NOMO-1 treated with dmso at 0.1 percent for 144 hours (cell line): ENCODE measurements at regions not wholly inside any gene's neighbourhood (a gene's known extent, or its start where the extent isn't known, plus 50 kb on each side); places are given as distances from the start of the nearest gene placed in this dataset.

Experiments
- DNase-seq: peaks from one replicate; lab custom pipeline; 2025; ENCODE audit not compliant: unreplicated experiment; lab: John Stamatoyannopoulos, UW

DNA sequence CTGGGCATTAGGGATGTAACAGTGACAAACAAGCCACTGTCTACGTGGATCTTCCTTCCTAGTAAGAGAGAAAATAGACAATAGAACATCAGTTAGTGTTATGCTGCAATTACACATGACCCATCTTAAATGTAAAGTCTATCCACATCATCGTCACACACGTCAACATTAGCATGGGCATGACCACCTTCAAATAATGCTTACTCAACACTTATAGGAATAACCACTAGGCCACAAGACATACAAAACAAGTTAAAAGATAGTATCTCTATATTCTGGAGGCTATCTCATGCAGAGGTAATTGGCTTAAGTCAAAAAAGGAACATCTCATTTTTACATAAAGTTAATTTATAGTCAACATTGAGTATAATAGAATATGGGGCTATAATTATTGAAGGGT, 156.5 kb downstream of the MOXD1 start:
- DNase-seq, result no peak

- no peak for DNase-seq
Measured at GRCh38 chr6:132236744-132237143, 164.5 kb downstream of the MOXD1 start.

DNA sequence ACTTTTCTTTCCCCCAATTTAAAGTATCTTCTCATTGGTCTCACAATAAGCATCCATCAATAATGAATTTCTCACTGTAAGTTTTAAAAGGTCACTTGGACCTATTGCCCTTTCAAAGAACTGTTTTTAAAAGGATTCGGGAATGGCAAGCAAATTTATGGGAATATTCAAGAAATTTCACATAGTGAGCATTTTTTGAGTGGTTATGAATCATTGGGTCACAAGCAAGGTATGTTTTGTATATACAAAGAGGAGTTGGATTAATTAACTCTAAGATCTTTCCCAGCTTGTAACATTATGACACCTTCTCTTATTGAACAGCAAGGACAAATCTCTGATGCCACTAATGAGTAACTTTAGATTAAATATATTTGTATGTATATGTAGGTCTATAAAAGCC, 165.0 kb downstream of the MOXD1 start:
- DNase-seq, result no peak

DNA sequence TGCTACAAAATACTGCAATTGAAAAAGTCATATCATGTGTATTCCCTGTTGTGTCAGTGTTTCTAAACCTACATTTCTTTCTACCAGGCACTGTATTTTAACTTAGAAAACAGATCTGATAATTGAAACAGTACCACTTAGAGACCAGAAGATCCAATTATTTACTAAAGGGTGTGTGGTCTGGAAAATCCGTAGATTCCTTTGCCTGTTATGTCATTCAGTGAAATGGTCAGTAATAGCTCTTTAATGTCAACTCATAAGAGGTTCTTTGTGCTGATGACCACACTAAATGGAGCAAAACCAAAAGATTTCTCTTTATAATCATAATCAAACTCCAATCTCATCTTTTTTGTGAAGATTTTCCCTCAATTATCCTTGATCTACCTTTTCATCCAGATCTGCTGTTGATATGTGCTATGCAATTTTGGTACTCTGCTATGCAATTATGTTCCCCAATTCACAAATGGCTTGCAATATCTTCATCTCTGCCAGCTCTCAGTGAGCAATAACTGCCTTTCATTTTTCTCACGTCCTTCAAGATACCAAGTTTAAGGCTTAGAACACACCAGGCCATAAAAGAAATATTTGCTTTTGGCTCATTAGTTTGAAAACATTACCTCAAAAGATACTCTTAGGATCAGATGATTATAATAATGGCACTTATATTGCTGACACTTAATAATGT, 165.5 kb downstream of the MOXD1 start:
- no peak for DNase-seq

GRCh38 chr6:132234356-132234755, 166.9 kb downstream of the MOXD1 start:
- DNase-seq, result no peak

DNA sequence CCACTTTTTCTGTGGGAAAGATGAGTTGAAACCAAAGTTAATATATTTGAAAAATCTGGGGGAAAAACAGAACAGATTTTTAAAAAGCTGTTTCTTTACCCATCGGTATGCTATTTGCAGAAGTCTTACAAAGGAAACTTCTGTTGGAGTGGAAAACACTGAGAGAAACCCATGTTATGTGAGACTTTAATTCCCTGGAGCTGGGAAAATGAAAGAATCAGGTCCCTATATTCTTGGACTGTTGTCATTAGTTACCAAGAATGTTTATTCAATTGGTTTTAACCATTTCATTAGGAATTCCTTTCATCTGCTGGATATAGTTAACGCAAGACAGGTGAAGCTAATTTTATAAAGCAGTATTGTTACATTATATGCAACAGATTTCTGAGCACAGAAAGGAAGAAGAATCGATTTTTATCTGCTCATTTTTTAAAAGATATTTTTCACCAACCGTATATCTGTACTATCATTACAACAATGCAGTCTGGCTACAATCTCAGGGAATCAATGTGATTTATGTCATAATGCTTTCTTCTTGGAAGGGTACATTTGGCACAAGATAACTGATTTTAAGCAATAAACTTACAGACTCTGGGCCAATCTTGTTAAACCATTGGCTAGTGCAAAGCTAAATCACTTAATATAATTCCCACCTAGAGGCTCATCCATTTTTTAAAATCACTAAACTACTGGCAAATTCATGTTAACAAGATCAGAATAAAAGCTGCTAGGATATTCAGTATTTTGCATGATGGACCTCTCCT, 170.0 kb downstream of the MOXD1 start:
- no peak for DNase-seq

- no peak for DNase-seq
Measured at GRCh38 chr6:132228894-132229293, 172.4 kb downstream of the MOXD1 start.

- no peak for DNase-seq
Measured at GRCh38 chr6:132227904-132228303, 173.4 kb downstream of the MOXD1 start.

- no peak for DNase-seq
Measured at GRCh38 chr6:132224943-132225342, 176.3 kb downstream of the MOXD1 start.

- DNase-seq, result no peak
Measured at GRCh38 chr6:132220800-132221199, 180.5 kb downstream of the MOXD1 start.

DNA sequence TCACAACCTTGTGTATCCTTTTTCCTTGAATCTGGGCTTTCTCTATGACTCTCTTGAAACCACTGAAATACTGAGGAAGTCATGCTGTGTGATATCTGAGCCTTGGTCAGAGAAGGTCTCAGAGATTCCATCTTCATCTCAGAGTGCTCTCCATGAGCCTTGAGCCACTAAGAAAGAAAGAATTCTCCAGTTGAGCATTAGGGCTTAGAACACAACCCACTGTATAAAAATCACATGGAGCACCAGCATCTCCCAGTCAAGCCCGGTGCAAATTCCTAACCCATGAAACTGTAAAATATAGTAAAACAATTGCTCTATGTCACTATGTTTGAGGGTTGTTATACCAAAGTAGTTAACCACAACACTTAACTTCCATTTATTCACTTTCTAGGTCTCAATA, 181.4 kb downstream of the MOXD1 start:
- no peak for DNase-seq

DNA sequence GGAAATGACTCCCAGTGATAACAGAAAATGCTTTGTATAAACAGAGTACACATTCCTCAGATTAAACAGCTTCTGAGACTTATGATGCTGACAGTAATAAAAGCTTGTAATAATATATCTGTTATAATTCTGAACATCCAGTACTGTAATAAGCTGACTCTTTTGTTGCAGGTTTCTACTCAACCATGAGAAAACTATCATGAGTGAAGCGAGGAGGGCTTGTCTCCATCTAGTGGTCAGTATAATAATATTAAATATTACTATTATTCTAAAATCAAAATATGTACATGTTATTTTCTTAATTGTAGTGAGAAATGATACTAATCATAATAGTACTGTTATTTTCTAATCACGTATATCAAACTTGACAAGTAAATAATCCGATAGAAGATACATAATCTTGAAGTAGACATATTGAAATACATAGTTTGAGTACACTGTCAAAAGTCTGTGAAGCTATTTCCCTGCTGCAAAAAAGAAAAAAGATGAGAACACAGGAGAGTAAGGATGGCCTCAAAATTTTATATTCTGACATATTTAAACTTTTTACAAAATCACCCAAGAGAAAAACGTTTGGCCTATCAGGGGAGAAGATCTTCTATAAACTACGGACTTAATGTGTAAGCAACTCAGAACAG, 183.1 kb downstream of the MOXD1 start:
- no peak for DNase-seq

GRCh38 chr6:132215805-132216204, 185.5 kb downstream of the MOXD1 start:
- DNase-seq, result no peak

DNA sequence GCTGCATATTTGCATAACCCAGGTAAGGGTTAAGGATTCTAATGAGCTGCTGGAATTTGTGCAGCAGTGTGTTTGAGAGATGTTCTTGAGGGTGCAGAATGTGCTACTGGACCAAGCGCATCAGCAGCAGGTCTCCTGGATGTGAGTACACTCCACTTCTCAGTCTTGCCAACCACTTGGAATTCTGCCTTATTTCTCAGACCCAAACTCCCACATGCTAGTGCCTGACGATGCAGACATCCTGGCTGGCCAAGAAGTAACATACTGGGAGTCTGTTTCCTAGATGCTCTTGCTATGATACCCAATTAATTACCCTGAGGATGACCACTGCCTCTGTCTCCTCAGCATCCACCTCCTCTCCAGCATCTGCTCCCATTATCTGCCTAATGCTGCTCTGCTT, 186.6 kb downstream of the MOXD1 start:
- DNase-seq, result no peak

- no peak for DNase-seq
Measured at GRCh38 chr6:132213732-132214131, 187.5 kb downstream of the MOXD1 start.

- DNase-seq, result no peak
Measured at GRCh38 chr6:132213191-132213590, 188.1 kb downstream of the MOXD1 start.

DNA sequence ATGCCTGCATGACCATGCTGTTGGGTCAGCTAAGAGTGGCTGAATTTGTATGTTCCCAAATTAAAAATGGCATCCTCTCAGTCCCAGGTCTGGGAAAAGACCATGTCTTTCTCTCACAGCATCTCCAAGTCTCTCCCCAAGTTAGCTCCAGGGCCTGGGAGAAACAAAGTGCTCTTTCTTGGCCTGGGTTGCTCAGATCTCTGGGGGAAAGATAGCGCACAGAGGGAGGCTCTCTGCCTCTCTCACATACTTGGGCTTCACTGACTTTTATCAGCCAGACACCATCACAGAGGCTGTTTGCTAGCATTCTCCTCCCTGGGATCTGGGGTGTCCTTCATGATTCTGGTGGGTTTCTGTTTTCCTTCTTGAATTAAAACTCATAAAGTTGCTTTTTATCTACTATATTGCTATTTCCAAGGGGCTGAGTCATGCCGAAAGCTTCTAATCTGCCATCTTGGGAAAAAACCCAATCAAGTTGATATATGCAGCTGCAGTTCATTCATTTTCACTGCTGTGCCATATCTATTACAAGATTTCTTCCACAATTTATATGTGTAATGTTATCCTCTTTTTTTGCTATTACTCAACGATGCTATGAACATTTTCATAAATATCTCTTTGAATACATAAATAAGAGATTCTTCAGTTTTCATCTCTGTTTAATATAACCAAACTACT, 190.2 kb downstream of the MOXD1 start:
- no peak for DNase-seq

DNA sequence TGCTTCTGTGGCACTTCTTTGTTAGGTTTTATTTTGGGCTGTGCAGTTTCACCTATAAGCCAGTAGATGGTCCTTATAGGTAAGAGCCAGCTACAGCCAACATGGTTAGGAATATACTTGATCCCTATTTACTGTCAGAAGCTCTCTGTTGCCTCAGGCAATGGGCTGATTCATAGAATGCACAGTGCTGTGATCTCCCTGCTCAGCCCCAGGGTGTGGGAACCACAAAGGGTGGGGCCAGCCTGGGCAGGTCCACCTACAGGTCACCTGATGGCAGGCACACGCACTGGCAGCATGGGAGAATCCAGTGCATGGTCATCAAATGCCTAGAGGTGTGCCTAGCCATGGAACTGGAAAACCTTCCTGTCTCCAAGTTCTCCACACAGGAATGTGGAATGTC, 191.9 kb downstream of the MOXD1 start:
- DNase-seq, result no peak

GRCh38 chr6:132207991-132208390, 193.3 kb downstream of the MOXD1 start:
- DNase-seq, result no peak

DNA sequence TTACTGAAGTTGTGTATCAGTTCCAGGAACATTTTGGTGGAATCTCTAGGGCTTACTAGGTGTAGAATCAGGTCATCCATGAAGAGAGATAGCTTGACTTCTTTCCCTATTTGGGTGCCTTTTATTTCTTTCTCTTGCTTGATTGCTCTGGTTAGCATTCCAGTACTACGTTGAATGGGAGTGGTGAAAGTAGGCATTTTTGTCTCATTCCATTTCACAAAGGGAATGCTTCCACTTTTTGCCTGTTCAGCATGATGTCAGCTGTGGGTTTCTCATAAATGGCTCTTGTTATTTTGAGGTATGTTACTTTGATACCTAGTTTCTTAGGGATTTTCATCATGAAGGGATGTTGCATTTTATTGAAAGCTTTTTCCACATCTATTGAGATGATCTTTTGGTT, 195.3 kb downstream of the MOXD1 start:
- DNase-seq, result no peak

GRCh38 chr6:132204591-132204990, 196.7 kb downstream of the MOXD1 start:
- DNase-seq, result no peak

DNA sequence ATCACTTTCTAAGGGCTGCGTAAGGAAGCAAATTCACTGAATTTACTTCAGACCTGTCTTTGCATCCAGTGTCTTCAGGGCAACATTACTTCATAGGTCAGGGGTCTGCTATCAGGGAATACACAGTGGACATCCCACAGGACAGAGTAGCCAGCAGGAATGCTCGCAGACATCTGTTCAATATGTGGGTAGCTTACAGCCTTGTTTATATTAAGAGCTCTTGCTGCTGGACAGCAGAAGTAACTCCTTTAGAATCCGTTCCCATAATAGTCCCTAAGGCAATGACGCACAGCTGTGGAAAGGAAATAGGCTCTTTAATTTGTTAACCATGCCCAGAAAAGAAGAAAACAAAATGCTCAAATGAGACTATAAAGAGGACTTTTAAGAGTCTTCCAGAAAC, 198.7 kb downstream of the MOXD1 start:
- DNase-seq, result no peak
